ENCODE measurements at regions not wholly inside any gene's neighbourhood (a gene's known extent, or its start where the extent isn't known, plus 50 kb on each side); places are given as distances from the start of the nearest gene placed in this dataset.

- TF ChIP-seq CTCF (IDR thresholded peaks at IDR 0.05; ENCODE audit: borderline replicate concordance, extremely low read depth, low read length, poor library complexity, severe bottlenecking) (no peak), EZH2 (IDR thresholded peaks at IDR 0.05; ENCODE audit: borderline replicate concordance, low read depth, low read length, severe bottlenecking) (no peak)
Measured at GRCh38 chr4:177895136-177895535, 452.9 kb upstream of the AGA start.
